ENCODE measurements at regions not wholly inside any gene's neighbourhood (a gene's known extent, or its start where the extent isn't known, plus 50 kb on each side); places are given as distances from the start of the nearest gene placed in this dataset.
"Not testable (repeated sequence)": the region's sequence is repeated elsewhere in the genome, so short reads cannot be mapped to it uniquely, and the experiment has no call there.

GRCh38 chr13:86914757-86915156 lies 756.4 kb upstream of the SLITRK5 start:
- Histone ChIP-seq H3K9me3 (ENCODE audit: low read length) (no peaks in the 10 kb centered on the region), H3K27me3 (ENCODE audit: insufficient read depth, low read length) (no peaks in the 10 kb centered on the region), H3F3A (ENCODE audit: insufficient read depth, low read length) (no peaks in the 10 kb centered on the region), H3K79me2 (ENCODE audit: insufficient read depth, low read length) (no peaks in the 10 kb centered on the region), H3K36me3 (ENCODE audit: insufficient read depth, low read length) (no peaks in the 10 kb centered on the region), H3K4me2 (ENCODE audit: low read length) (no peak overlapping the region), H3K4me3 (ENCODE audit: low read depth, low read length, poor library complexity, severe bottlenecking) (no peak overlapping the region), H3K9ac (ENCODE audit: low read length) (no peak overlapping the region), H2AFZ (ENCODE audit: low read length) (no peak overlapping the region), H3K27ac (ENCODE audit: low read depth, low read length, poor library complexity, severe bottlenecking) (no peak overlapping the region), H4K20me1 (ENCODE audit: insufficient read depth, low read length) (no peaks in the 10 kb centered on the region), H3K4me1 (ENCODE audit: insufficient read depth, low read length, severe bottlenecking) (no peaks in the 10 kb centered on the region), H3K9me2 (ENCODE audit: low read depth, low read length) (no peaks in the 10 kb centered on the region)
- no peak for TF ChIP-seq CTCF (IDR thresholded peaks at IDR 0.05; ENCODE audit: low read length)
- TF ChIP-seq EZH2 (IDR thresholded peaks at IDR 0.05; ENCODE audit: borderline replicate concordance, low read length), result no peak

GRCh38 chr13:86917438-86917837 lies 753.7 kb upstream of the SLITRK5 start:
- H3K79me2 ChIP-seq (ENCODE audit: insufficient read depth, low read length); H2AFZ ChIP-seq (ENCODE audit: low read length); H3K27ac ChIP-seq (ENCODE audit: low read depth, low read length, poor library complexity, severe bottlenecking); H3K4me1 ChIP-seq (ENCODE audit: insufficient read depth, low read length, severe bottlenecking); H3K9me2 ChIP-seq (ENCODE audit: low read depth, low read length); H3K4me2 ChIP-seq (ENCODE audit: low read length); H3K4me3 ChIP-seq (ENCODE audit: low read depth, low read length, poor library complexity, severe bottlenecking); H4K20me1 ChIP-seq (ENCODE audit: insufficient read depth, low read length); H3K9ac ChIP-seq (ENCODE audit: low read length); H3F3A ChIP-seq (ENCODE audit: insufficient read depth, low read length); H3K36me3 ChIP-seq (ENCODE audit: insufficient read depth, low read length); H3K27me3 ChIP-seq (ENCODE audit: insufficient read depth, low read length); H3K9me3 ChIP-seq (ENCODE audit: low read length): not testable (repeated sequence)

- no peak overlapping the region for H3K4me2 ChIP-seq (ENCODE audit: low read length)
- no peaks in the 10 kb centered on the region for H3K79me2 ChIP-seq (ENCODE audit: insufficient read depth, low read length)
- no peaks in the 10 kb centered on the region for H3K9me3 ChIP-seq (ENCODE audit: low read length)
- H3K36me3 ChIP-seq (ENCODE audit: insufficient read depth, low read length), result no peaks in the 10 kb centered on the region
- H3K4me1 ChIP-seq (ENCODE audit: insufficient read depth, low read length, severe bottlenecking), result no peaks in the 10 kb centered on the region
- no peaks in the 10 kb centered on the region for H3K9me2 ChIP-seq (ENCODE audit: low read depth, low read length)
- H3K9ac ChIP-seq (ENCODE audit: low read length), result no peak overlapping the region
- no peaks in the 10 kb centered on the region for H4K20me1 ChIP-seq (ENCODE audit: insufficient read depth, low read length)
- no peak overlapping the region for H2AFZ ChIP-seq (ENCODE audit: low read length)
- no peak overlapping the region for H3K27ac ChIP-seq (ENCODE audit: low read depth, low read length, poor library complexity, severe bottlenecking)
- H3F3A ChIP-seq (ENCODE audit: insufficient read depth, low read length), result no peaks in the 10 kb centered on the region
- no peak for TF ChIP-seq CTCF (IDR thresholded peaks at IDR 0.05; ENCODE audit: low read length)
- no peak for TF ChIP-seq EZH2 (IDR thresholded peaks at IDR 0.05; ENCODE audit: borderline replicate concordance, low read length)
- no peak overlapping the region for H3K4me3 ChIP-seq (ENCODE audit: low read depth, low read length, poor library complexity, severe bottlenecking)
- H3K27me3 ChIP-seq (ENCODE audit: insufficient read depth, low read length), result no peaks in the 10 kb centered on the region
These were observed 752.5 kb upstream of the SLITRK5 start for GRCh38 chr13:86918682-86919081.

GRCh38 chr13:86920961-86921360 lies 750.2 kb upstream of the SLITRK5 start:
- Histone ChIP-seq H3K9me3 (ENCODE audit: low read length) (no peaks in the 10 kb centered on the region), H2AFZ (ENCODE audit: low read length) (no peak overlapping the region), H4K20me1 (ENCODE audit: insufficient read depth, low read length) (no peaks in the 10 kb centered on the region), H3K4me2 (ENCODE audit: low read length) (no peak overlapping the region), H3K9ac (ENCODE audit: low read length) (no peak overlapping the region), H3F3A (ENCODE audit: insufficient read depth, low read length) (no peaks in the 10 kb centered on the region), H3K9me2 (ENCODE audit: low read depth, low read length) (no peaks in the 10 kb centered on the region), H3K27ac (ENCODE audit: low read depth, low read length, poor library complexity, severe bottlenecking) (no peak overlapping the region), H3K4me3 (ENCODE audit: low read depth, low read length, poor library complexity, severe bottlenecking) (no peak overlapping the region), H3K79me2 (ENCODE audit: insufficient read depth, low read length) (no peaks in the 10 kb centered on the region), H3K36me3 (ENCODE audit: insufficient read depth, low read length) (no peaks in the 10 kb centered on the region), H3K27me3 (ENCODE audit: insufficient read depth, low read length) (no peaks in the 10 kb centered on the region), H3K4me1 (ENCODE audit: insufficient read depth, low read length, severe bottlenecking) (no peaks in the 10 kb centered on the region)
- no peak for TF ChIP-seq EZH2 (IDR thresholded peaks at IDR 0.05; ENCODE audit: borderline replicate concordance, low read length)
- TF ChIP-seq CTCF (IDR thresholded peaks at IDR 0.05; ENCODE audit: low read length), result no peak

All from OCI-LY1 (cell line).